ENCODE measurements at regions not wholly inside any gene's neighbourhood (a gene's known extent, or its start where the extent isn't known, plus 50 kb on each side); places are given as distances from the start of the nearest gene placed in this dataset.
A peak's percentile ranks its signal among the peaks of the same experiment; 100 is the strongest.

- POLR2A ChIA-PET (ENCODE audit: unreplicated experiment), result no interaction called here
- Histone ChIP-seq H3K9me2 (replicated peaks; ENCODE audit: low read length) (no peaks in the 10 kb centered on the region), H2AFZ (ENCODE audit: low read length) (no peak overlapping the region), H3K9me3 (ENCODE audit: low read length) (no peaks in the 10 kb centered on the region), H3K4me1 (ENCODE audit: insufficient read depth, low read length) (peaks cover 11% of the 10 kb centered on the region), H3K36me3 (ENCODE audit: low read depth, low read length) (no peaks in the 10 kb centered on the region), H3K27me3 (ENCODE audit: low read length) (no peaks in the 10 kb centered on the region), H3F3A (ENCODE audit: low read length, unreplicated experiment) (no peaks in the 10 kb centered on the region), H3K4me2 (ENCODE audit: low read length) (no peak overlapping the region), H3K4me3 (ENCODE audit: low read length) (no peak overlapping the region), H3K9ac (ENCODE audit: low read length) (no peak overlapping the region), H4K20me1 (ENCODE audit: low read length) (no peaks in the 10 kb centered on the region), H3K79me2 (ENCODE audit: low read length) (no peaks in the 10 kb centered on the region), H3K27ac (ENCODE audit: low read length) (no peak overlapping the region)
- no TSS peak for BruUV-seq (replicated peaks)
- intact Hi-C loops (cut with micrococcal nuclease), result loop anchor here (5.0 to 10.0 kb wide), 2 partner anchors 195 to 263 kb away; no protein-coding TSS in a partner anchor
- CTCF ChIA-PET, result no interaction called here
- no peak for DNase-seq
- ATAC-seq, result no peak
- TF ChIP-seq EZH2 (IDR thresholded peaks at IDR 0.05; ENCODE audit: low read length, unreplicated experiment), result no peak
These were observed 285.6 kb downstream of the FZD1 start for GRCh38 chr7:91549878-91550277.

DNA sequence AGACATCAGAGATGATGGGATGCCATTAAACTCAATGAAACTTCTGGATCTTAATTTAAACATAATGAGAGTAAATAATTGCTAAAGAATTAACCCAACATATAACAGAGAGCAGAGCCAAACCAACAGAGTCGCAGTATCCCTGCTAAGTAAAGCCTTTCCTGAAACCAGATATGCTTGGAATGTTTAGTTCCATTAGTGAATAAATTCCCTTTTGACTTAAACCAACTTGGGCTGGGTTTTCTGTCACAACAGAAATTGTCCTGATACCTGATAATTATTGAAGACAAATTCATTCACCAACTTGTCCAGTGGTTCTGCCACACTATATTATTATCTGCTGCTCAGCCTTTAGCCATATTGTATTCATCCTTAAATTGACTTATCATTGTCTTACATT is 286.7 kb downstream of the FZD1 start:
- H3K9me3 ChIP-seq (ENCODE audit: low read length), result no peaks in the 10 kb centered on the region
- H3K4me3 ChIP-seq (ENCODE audit: low read length), result no peak overlapping the region
- no TSS peak for BruUV-seq (replicated peaks)
- DNase-seq (no peak), ATAC-seq (no peak)
- no peak overlapping the region for H3K9ac ChIP-seq (ENCODE audit: low read length)
- H3K4me1 ChIP-seq (ENCODE audit: insufficient read depth, low read length), result peaks cover 11% of the 10 kb centered on the region
- H2AFZ ChIP-seq (ENCODE audit: low read length), result 0 out of 2 replicates have a peak overlapping the region, but pooled peaks have one; percentile 51
- peak overlapping the region; percentile 44 for H3K4me2 ChIP-seq (ENCODE audit: low read length)
- TF ChIP-seq CTCF (conservative IDR thresholded peaks at IDR 0.05; ENCODE audit: low read depth, low read length), result no peak
- TF ChIP-seq EZH2 (IDR thresholded peaks at IDR 0.05; ENCODE audit: low read length, unreplicated experiment), result no peak
- no peak for TF ChIP-seq EZH2phosphoT487 (IDR thresholded peaks at IDR 0.05; ENCODE audit: borderline replicate concordance, low read length)
- H3F3A ChIP-seq (ENCODE audit: low read length, unreplicated experiment), result no peaks in the 10 kb centered on the region
- no peak overlapping the region for H3K27ac ChIP-seq (ENCODE audit: low read length)
- no peaks in the 10 kb centered on the region for H4K20me1 ChIP-seq (ENCODE audit: low read length)
- no peaks in the 10 kb centered on the region for H3K36me3 ChIP-seq (ENCODE audit: low read depth, low read length)
- H3K27me3 ChIP-seq (ENCODE audit: low read length), result no peaks in the 10 kb centered on the region
- ChIA-PET CTCF (no interaction called here), POLR2A (ENCODE audit: unreplicated experiment) (no interaction called here)
- intact Hi-C loops (cut with micrococcal nuclease), result loop anchor here (5.0 to 10.0 kb wide), 2 partner anchors 196 to 264 kb away; no protein-coding TSS in a partner anchor
- H3K9me2 ChIP-seq (replicated peaks; ENCODE audit: low read length), result no peaks in the 10 kb centered on the region
- no peaks in the 10 kb centered on the region for H3K79me2 ChIP-seq (ENCODE audit: low read length)

DNA sequence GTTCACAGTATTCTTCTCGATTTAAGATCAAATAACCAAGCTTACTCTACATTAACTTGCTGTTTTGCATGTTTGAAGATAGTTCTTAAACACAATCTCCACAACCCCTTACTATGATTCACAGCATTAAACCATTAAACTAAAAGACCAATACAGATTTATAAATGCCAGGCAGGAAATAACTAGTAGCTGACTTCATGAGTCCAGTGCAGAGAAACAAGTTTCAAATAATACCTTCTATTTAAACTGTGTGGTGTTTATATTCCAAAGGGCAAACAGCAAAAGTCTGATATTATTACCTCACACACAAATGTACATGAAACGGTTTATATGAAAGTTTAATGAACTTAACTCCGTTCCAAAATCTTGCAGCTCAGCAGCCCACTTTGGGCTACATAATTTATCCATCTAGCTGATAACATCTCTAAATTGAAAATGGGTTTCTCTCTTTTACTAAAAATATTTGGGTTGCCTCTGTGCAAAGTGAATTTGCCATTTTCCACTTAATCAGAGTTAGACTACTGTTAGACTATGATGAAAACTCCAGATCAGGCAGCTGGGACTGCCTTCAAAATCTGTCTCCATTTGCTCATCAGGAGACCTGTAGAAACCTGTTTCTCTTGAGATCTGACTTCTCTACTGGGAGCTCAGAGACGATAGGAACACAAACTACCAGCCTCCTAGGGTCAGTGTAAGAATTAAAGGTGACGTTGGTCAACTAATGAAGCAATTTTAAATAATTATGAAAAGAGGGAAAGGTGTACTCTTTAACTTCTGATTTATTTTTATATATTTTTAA is 287.3 kb downstream of the FZD1 start:
- Histone ChIP-seq H3K36me3 (ENCODE audit: low read depth, low read length) (no peaks in the 10 kb centered on the region), H3K79me2 (ENCODE audit: low read length) (no peaks in the 10 kb centered on the region), H3K4me3 (ENCODE audit: low read length) (no peak overlapping the region), H4K20me1 (ENCODE audit: low read length) (no peaks in the 10 kb centered on the region), H3K27me3 (ENCODE audit: low read length) (no peaks in the 10 kb centered on the region), H3K9me2 (replicated peaks; ENCODE audit: low read length) (no peaks in the 10 kb centered on the region), H3K4me2 (ENCODE audit: low read length) (peak overlapping the region; percentile 44), H2AFZ (ENCODE audit: low read length) (peak overlapping the region; percentile 51; the same call in 1 of the 2 replicates), H3F3A (ENCODE audit: low read length, unreplicated experiment) (no peaks in the 10 kb centered on the region), H3K4me1 (ENCODE audit: insufficient read depth, low read length) (peaks cover 11% of the 10 kb centered on the region), H3K9ac (ENCODE audit: low read length) (no peak overlapping the region), H3K9me3 (ENCODE audit: low read length) (no peaks in the 10 kb centered on the region), H3K27ac (ENCODE audit: low read length) (no peak overlapping the region)
- BruUV-seq (replicated peaks), result no TSS peak
- POLR2A ChIA-PET (ENCODE audit: unreplicated experiment), result no interaction called here
- DNase-seq (peak; percentile 30), ATAC-seq (peak; percentile 91)
- TF ChIP-seq CTCF (conservative IDR thresholded peaks at IDR 0.05; ENCODE audit: low read depth, low read length), result no peak
- no peak for TF ChIP-seq EZH2 (IDR thresholded peaks at IDR 0.05; ENCODE audit: low read length, unreplicated experiment)
- no peak for TF ChIP-seq EZH2phosphoT487 (IDR thresholded peaks at IDR 0.05; ENCODE audit: borderline replicate concordance, low read length)
- intact Hi-C loops (cut with micrococcal nuclease), result loop anchor here (5.0 to 10.0 kb wide), 2 partner anchors 197 to 264 kb away; no protein-coding TSS in a partner anchor
- CTCF ChIA-PET, result no interaction called here
